GM12878 (cell line): ENCODE measurements at regions not wholly inside any gene's neighbourhood (a gene's known extent, or its start where the extent isn't known, plus 50 kb on each side); places are given as distances from the start of the nearest gene placed in this dataset.

ENCODE experiments used
- BCL11A ChIP-seq: IDR thresholded peaks from 2 replicates; pipeline ENCODE4 v1.6.1; 2011; ENCODE audit warnings: low read depth, low read length
- HDAC2 ChIP-seq: fragments of 200-600 bp; sonication (generic); IDR thresholded peaks from 2 replicates; pipeline ENCODE4 v1.6.1; 2017
- RAD21 ChIP-seq: IDR thresholded peaks from 2 replicates; pipeline ENCODE4 v1.6.1; 2011; ENCODE audit warnings: mild to moderate bottlenecking, low read depth, low read length, moderate library complexity; ENCODE audit not compliant: insufficient read depth
- RAD51 ChIP-seq: fragments of 450-650 bp; IDR thresholded peaks from 2 replicates; pipeline ENCODE4 v1.6.1; 2016; ENCODE audit warnings: moderate library complexity, mild to moderate bottlenecking, inconsistent platforms
- TF ChIP-seq, protein P1 (sequence below): IDR thresholded peaks from 2 replicates; pipeline ENCODE4 v1.6.1; 2012; ENCODE audit warnings: low read depth, low read length, improper control_type of control experiment
- TF ChIP-seq, protein P2 (sequence below), 3 experiments: IDR thresholded peaks in 2 of 3; conservative IDR thresholded peaks in 1 of 3; 2 replicates each; pipeline ENCODE4 v1.5.1; 2011; ENCODE audit warnings: low read depth in 3 of 3, low read length in 3 of 3, mild to moderate bottlenecking in 3 of 3, control low read depth in 2 of 3, moderate library complexity in 2 of 3, inconsistent platforms in 1 of 3, mixed read lengths in 1 of 3; ENCODE audit not compliant: control insufficient read depth in 2 of 3, insufficient read depth in 1 of 3; ENCODE audit errors: extremely low read depth in 1 of 3
- TF ChIP-seq, protein P3 (sequence below): IDR thresholded peaks from 2 replicates; pipeline ENCODE4 v1.6.1; 2011; ENCODE audit warnings: borderline replicate concordance, low read depth, mild to moderate bottlenecking, moderate library complexity, low read length; ENCODE audit not compliant: insufficient read depth, poor library complexity, severe bottlenecking
- TF ChIP-seq, protein P4 (sequence below): fragments of 450-650 bp; IDR thresholded peaks from 2 replicates; pipeline ENCODE4 v1.6.1; 2017; ENCODE audit warnings: mild to moderate bottlenecking

DNA sequence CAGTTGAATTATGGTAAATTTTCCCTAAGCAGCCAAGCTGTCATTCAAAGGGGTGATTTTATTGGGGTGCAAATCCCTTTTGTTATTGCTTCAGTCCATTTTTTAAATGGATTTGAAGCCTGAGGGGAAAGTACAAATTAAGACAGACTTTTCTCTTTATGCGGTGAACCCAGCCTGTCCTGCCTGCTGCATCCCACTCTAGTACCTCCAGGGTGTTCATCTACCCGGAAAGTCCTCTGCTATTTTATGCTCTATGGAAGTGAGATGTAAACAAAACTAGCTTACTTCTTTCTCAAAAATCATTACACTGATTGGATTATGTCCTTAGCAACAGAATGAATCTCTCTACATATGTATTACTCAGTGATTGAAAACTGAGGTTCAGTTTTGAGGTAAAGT is 1088.9 kb upstream of the CITED2 start:
- TF ChIP-seq BCL11A (no peak), HDAC2 (no peak), RAD21 (no peak), RAD51 (no peak)
- TF ChIP-seq, protein P1, sequence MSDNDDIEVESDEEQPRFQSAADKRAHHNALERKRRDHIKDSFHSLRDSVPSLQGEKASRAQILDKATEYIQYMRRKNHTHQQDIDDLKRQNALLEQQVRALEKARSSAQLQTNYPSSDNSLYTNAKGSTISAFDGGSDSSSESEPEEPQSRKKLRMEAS = no peak
- TF ChIP-seq, protein P2, sequence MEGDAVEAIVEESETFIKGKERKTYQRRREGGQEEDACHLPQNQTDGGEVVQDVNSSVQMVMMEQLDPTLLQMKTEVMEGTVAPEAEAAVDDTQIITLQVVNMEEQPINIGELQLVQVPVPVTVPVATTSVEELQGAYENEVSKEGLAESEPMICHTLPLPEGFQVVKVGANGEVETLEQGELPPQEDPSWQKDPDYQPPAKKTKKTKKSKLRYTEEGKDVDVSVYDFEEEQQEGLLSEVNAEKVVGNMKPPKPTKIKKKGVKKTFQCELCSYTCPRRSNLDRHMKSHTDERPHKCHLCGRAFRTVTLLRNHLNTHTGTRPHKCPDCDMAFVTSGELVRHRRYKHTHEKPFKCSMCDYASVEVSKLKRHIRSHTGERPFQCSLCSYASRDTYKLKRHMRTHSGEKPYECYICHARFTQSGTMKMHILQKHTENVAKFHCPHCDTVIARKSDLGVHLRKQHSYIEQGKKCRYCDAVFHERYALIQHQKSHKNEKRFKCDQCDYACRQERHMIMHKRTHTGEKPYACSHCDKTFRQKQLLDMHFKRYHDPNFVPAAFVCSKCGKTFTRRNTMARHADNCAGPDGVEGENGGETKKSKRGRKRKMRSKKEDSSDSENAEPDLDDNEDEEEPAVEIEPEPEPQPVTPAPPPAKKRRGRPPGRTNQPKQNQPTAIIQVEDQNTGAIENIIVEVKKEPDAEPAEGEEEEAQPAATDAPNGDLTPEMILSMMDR (IDR thresholded peaks at IDR 0.05 in 2 of 3, conservative IDR thresholded peaks at IDR 0.05 in 1 of 3; ENCODE audit: control insufficient read depth in 2 of 3, extremely low read depth in 1 of 3, insufficient read depth in 1 of 3, low read depth in 3 of 3, low read length in 3 of 3) = no peak
- TF ChIP-seq, protein P3, sequence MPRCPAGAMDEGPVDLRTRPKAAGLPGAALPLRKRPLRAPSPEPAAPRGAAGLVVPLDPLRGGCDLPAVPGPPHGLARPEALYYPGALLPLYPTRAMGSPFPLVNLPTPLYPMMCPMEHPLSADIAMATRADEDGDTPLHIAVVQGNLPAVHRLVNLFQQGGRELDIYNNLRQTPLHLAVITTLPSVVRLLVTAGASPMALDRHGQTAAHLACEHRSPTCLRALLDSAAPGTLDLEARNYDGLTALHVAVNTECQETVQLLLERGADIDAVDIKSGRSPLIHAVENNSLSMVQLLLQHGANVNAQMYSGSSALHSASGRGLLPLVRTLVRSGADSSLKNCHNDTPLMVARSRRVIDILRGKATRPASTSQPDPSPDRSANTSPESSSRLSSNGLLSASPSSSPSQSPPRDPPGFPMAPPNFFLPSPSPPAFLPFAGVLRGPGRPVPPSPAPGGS = no peak
- TF ChIP-seq, protein P4, sequence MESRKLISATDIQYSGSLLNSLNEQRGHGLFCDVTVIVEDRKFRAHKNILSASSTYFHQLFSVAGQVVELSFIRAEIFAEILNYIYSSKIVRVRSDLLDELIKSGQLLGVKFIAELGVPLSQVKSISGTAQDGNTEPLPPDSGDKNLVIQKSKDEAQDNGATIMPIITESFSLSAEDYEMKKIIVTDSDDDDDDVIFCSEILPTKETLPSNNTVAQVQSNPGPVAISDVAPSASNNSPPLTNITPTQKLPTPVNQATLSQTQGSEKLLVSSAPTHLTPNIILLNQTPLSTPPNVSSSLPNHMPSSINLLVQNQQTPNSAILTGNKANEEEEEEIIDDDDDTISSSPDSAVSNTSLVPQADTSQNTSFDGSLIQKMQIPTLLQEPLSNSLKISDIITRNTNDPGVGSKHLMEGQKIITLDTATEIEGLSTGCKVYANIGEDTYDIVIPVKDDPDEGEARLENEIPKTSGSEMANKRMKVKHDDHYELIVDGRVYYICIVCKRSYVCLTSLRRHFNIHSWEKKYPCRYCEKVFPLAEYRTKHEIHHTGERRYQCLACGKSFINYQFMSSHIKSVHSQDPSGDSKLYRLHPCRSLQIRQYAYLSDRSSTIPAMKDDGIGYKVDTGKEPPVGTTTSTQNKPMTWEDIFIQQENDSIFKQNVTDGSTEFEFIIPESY = no peak
